HUES6 (cell line): ENCODE measurements at regions not wholly inside any gene's neighbourhood (a gene's known extent, or its start where the extent isn't known, plus 50 kb on each side); places are given as distances from the start of the nearest gene placed in this dataset.
"Not testable (repeated sequence)": the region's sequence is repeated elsewhere in the genome, so short reads cannot be mapped to it uniquely, and the experiment has no call there.

Experiments used
- H3K27ac ChIP-seq: 2 replicates; pipeline ENCODE4 v1.7.0; 2013; ENCODE audit warnings: low read depth, mild to moderate bottlenecking, low read length, inconsistent platforms
- H3K27me3 ChIP-seq: 2 replicates; pipeline ENCODE4 v1.6.1; 2013; ENCODE audit warnings: low read length; ENCODE audit not compliant: control insufficient read depth, insufficient read depth
- H3K36me3 ChIP-seq: 2 replicates; pipeline ENCODE4 v1.6.1; 2013; ENCODE audit warnings: low read length; ENCODE audit not compliant: control insufficient read depth, insufficient read depth
- H3K4me1 ChIP-seq: 2 replicates; pipeline ENCODE4 v1.6.1; 2013; ENCODE audit warnings: low read length; ENCODE audit not compliant: control insufficient read depth, insufficient read depth
- H3K4me3 ChIP-seq: 2 replicates; pipeline ENCODE4 v1.5.1; 2013; ENCODE audit warnings: low read depth, low read length
- H3K9ac ChIP-seq: one replicate; pipeline ENCODE4 v1.6.1; 2013; ENCODE audit warnings: mild to moderate bottlenecking, low read length
- H3K9me3 ChIP-seq: 2 replicates; pipeline ENCODE4 v1.6.1; 2013; ENCODE audit warnings: low read depth, low read length; ENCODE audit not compliant: control insufficient read depth, insufficient read depth

DNA sequence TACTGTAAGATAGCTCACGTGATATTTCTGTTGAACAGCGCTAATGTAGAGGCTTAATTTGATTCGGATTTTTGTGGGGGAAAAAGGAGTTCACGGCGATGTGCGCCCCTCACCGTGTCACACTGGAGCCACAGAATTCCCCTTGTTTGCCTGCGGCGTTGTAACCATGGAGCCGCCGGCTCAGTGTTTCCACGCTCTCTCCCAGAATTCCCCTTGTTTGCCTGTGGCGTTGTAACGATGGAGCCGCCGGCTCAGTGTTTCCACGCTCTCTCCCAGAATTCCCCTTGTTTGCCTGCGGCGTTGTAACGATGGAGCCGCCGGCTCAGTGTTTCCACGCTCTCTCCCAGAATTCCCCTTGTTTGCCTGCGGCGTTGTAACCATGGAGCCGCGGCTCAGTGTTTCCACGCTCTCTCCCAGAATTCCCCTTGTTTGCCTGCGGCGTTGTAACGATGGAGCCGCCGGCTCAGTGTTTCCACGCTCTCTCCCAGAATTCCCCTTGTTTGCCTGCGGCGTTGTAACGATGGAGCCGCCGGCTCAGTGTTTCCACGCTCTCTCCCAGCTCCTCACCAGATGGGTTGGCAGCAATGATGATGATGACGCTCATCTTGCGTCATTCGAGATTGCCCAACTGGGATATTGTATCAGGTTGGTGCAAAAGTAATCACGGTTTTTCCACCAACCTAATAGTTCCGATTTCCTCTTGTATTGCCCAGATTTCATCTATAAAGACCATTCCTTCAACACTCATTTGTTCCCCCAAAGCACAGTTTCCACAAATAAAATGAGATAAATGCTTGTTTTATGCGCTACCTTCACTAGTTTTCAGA is 228.6 kb downstream of the KLF6 start:
- H3K27ac ChIP-seq, H3K27me3 ChIP-seq, H3K4me1 ChIP-seq, H3K36me3 ChIP-seq, H3K9me3 ChIP-seq, H3K4me3 ChIP-seq, H3K9ac ChIP-seq: not testable (repeated sequence)

DNA sequence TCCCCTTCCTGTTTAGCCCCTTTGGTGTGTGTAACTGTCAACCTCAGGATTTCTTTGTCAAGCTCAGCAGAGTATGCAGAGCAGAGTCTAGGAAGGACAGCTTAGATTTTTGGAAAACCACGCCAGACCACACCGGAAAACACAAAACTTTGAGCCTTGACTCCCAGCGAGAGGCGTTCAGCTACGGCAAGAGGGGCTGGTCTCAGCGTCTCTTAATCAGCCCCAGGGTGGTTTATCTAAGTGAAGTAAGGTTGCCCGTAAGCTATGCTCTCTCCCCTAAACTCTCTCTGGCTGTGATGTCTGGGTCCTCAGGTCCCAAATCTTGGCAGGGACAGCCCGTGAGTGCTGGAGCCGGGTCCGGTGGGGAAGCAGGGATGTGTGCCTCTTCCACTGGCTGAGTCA is 230.9 kb downstream of the KLF6 start:
- Histone ChIP-seq H3K27me3 (no peaks in the 10 kb centered on the region), H3K4me3 (no peak overlapping the region), H3K36me3 (no peaks in the 10 kb centered on the region), H3K9me3 (no peaks in the 10 kb centered on the region), H3K27ac (no peak overlapping the region), H3K4me1 (peaks cover 4% of the 10 kb centered on the region; the same call in 1 of the 2 replicates), H3K9ac (no peak overlapping the region)

DNA sequence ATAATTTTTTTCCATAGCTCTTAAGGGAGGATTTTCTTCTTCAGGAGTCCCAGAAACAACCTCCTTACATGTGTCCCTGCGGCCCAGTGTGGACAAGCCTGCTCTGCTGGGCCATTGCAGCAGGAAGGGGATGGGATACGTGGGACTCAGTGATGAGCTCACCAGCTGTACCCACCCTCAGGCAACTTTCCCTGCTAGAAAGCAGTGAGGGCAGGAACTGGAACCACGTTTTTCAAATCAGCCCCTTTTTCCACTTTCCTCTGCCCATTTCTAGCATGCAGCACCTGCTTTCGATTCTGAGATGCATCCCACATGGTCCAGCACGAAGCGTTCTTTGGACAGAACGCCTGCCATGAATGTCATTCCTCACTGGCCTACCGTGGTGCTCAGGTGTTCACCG is 232.7 kb downstream of the KLF6 start:
- H3K9me3 ChIP-seq = no peaks in the 10 kb centered on the region
- H3K9ac ChIP-seq = no peak overlapping the region
- no peaks in the 10 kb centered on the region for H3K27me3 ChIP-seq
- H3K4me3 ChIP-seq = no peak overlapping the region
- H3K27ac ChIP-seq = no peak overlapping the region
- no peaks in the 10 kb centered on the region for H3K36me3 ChIP-seq
- H3K4me1 ChIP-seq = peaks cover 4% of the 10 kb centered on the region; the same call in 1 of the 2 replicates

DNA sequence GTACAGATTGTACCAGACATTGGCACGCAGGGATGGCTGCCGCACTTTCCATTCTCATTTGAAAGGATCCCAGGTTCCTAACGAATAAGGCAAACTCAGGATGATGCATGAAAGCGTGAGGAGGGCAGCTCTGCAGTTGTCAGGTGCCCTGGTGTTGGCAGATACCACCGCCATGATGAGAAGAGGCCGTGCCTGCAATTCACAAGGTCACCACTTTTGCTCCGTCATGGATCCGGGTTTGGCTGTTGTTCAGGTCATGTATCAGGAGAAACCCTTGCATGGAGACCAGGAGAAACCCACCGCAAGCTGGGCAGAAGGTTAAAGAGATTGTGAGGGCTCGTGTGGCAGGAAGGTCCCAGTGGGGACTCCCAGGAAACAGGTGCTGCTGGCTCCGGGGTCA is 233.2 kb downstream of the KLF6 start:
- Histone ChIP-seq H3K27ac (no peak overlapping the region), H3K9ac (no peak overlapping the region), H3K9me3 (no peaks in the 10 kb centered on the region), H3K4me3 (no peak overlapping the region), H3K4me1 (peaks cover 4% of the 10 kb centered on the region; the same call in 1 of the 2 replicates), H3K36me3 (no peaks in the 10 kb centered on the region), H3K27me3 (no peaks in the 10 kb centered on the region)

DNA sequence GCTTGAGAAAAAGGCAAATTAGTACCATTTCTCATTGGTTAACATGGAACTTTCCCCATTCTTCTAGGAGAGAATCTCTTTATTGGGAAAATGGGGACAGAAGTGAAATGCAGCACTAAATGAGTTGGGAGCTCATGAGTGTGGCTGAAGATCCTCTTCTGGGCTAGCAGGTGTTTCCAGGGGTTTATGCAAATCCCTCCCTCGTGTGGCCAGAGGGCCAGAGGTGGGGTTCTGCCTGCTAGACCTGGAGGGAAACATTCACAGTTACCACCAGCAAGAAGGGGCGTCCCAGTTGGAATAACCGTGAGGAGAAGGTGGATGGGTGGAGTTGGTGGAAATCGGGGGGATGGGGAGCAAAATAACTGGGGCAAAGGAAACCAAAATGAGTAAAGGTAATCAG is 235.9 kb downstream of the KLF6 start:
- H3K4me1 ChIP-seq = peaks cover 2% of the 10 kb centered on the region; the same call in 1 of the 2 replicates

DNA sequence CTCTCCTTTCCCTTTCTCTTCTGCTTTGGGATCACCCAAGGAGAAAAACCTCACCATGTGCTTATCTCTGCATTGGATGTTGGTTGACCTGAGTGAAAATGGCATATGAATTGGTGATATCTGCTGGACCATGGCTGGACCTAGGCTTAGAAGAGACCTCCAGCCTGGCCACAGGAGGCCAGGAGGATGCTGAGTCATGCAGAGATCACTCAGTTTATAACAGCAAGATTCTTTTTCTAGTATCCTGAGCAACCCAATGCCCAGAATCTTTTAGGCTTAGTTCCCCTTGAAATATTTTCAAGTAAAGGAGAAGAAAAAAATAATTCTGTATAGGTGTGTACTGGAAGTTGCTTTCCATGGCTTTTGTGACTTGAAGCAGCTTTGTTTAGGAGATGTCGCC is 236.3 kb downstream of the KLF6 start:
- H3K9ac ChIP-seq = no peak overlapping the region
- no peak overlapping the region for H3K27ac ChIP-seq
- H3K4me1 ChIP-seq = no peaks in the 10 kb centered on the region
- no peaks in the 10 kb centered on the region for H3K9me3 ChIP-seq
- H3K36me3 ChIP-seq = no peaks in the 10 kb centered on the region
- no peaks in the 10 kb centered on the region for H3K27me3 ChIP-seq
- no peak overlapping the region for H3K4me3 ChIP-seq

More for the DNA sequence above, 235.9 kb downstream of the KLF6 start:
- H3K4me3 ChIP-seq = no peak overlapping the region
- no peak overlapping the region for H3K9ac ChIP-seq
- H3K27me3 ChIP-seq = no peaks in the 10 kb centered on the region
- no peaks in the 10 kb centered on the region for H3K36me3 ChIP-seq
- no peaks in the 10 kb centered on the region for H3K9me3 ChIP-seq
- no peak overlapping the region for H3K27ac ChIP-seq

DNA sequence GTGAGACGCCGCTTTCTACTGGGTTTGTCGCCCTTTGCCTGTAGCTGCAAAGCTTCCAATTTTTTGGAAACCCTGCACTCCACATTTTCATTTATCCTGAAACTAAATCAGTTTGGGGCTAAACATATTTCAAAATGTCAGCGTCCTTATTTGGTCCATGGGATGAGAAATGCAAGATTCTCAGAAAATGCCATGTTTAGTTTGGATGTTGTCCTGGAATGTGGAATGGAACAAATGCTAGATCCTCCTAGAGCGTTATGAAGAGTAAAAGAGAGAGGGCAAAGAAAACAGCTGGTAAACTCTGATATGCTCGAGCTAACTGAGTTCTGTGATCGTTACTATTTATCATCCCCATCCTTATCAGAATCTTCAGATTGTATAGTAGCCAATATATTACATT is 236.9 kb downstream of the KLF6 start:
- no peak overlapping the region for H3K4me3 ChIP-seq
- no peaks in the 10 kb centered on the region for H3K9me3 ChIP-seq
- no peaks in the 10 kb centered on the region for H3K27me3 ChIP-seq
- no peak overlapping the region for H3K27ac ChIP-seq
- no peaks in the 10 kb centered on the region for H3K4me1 ChIP-seq
- H3K9ac ChIP-seq = no peak overlapping the region
- no peaks in the 10 kb centered on the region for H3K36me3 ChIP-seq

DNA sequence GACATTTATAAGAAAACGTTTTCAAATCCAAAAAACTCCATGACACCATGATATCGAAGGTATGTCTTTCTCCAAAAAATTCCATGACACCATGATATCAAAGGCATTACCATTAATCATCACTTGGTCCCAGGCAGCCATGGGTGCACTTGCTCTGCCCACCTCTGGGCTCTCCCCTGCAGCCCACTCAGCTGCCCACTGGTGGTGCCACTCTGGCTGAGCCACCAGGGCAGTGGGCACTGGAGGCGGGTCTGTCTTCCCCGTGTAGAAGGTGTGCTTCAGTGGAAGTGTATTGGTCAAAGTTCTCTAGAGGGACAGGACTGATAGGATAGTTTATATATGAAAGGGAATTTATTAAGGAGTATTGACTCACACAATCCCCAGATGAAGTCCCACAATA is 240.4 kb downstream of the KLF6 start:
- Histone ChIP-seq H3K27ac (no peak overlapping the region), H3K9ac (no peak overlapping the region), H3K36me3 (no peaks in the 10 kb centered on the region), H3K9me3 (no peaks in the 10 kb centered on the region), H3K4me3 (no peak overlapping the region), H3K4me1 (no peaks in the 10 kb centered on the region), H3K27me3 (no peaks in the 10 kb centered on the region)

DNA sequence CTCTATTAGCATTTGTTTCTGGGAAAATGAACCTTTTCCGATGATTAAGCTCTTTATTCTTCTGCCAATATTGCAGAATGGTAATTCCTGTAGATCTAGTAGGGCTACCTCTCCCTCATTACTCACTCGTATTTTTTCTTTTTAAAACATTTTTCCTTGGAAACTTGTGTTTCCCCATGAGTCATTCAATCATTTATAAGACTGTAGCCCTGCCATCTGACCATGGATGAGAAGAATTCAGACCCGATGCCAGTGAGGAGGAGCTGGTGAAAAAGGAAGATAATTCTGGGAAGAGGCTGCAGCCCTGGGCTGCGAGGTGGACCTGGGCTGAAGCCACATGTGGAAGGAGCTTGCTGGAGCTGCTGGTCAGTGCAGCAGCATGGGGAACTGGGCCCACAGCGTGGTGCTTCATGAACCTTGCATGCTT is 242.8 kb downstream of the KLF6 start:
- H3K9ac ChIP-seq = no peak overlapping the region

DNA sequence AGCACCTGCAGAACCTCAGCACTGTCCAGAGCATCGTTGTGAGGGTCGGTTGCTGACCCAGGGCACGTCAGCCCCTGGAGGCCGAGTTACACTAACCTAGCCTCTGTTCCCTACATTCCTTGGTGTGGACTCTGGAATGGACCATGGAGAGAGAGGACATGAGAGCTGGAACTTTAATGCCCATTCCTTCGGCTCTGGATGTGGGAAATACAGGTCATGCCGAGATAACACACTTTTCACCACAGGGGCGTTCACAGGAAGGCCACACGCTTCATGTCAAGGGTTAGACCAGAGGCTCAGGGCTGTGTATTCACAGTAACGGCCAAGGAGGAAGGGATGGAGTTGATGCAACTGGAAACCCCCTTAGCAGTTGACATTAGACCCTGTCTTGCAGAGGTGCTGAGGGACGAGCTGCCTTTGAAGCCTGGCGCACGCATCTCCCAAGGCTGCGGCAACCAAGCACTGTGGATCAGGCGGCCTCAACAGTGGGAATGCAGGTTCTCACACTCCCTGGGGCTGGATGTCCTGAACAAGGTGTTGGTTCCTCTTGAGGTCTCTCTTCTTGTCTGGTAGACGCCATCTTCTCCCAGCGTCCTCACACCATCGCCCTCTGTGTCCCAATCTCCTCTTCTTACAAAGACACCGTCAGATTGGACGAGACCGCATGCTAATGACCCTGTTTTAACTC is 245.2 kb downstream of the KLF6 start:
- Histone ChIP-seq H3K27me3 (no peaks in the 10 kb centered on the region), H3K9me3 (no peaks in the 10 kb centered on the region), H3K4me3 (no peak overlapping the region), H3K27ac (no peak overlapping the region), H3K36me3 (no peaks in the 10 kb centered on the region), H3K4me1 (peaks cover 10% of the 10 kb centered on the region; the same call in 1 of the 2 replicates), H3K9ac (no peak overlapping the region)

More for the DNA sequence above, 242.8 kb downstream of the KLF6 start:
- no peak overlapping the region for H3K4me3 ChIP-seq
- peaks cover 10% of the 10 kb centered on the region; the same call in 1 of the 2 replicates for H3K4me1 ChIP-seq
- H3K36me3 ChIP-seq = no peaks in the 10 kb centered on the region
- no peaks in the 10 kb centered on the region for H3K9me3 ChIP-seq
- no peaks in the 10 kb centered on the region for H3K27me3 ChIP-seq
- H3K27ac ChIP-seq = no peak overlapping the region
